Amygdala (tissue), 56 donors: ENCODE measurements at regions not wholly inside any gene's neighbourhood (a gene's known extent, or its start where the extent isn't known, plus 50 kb on each side); places are given as distances from the start of the nearest gene placed in this dataset.
A peak's percentile ranks its signal among the peaks of the same experiment; 100 is the strongest.

Source experiments
- DNase-seq, 56 donors: peaks; one replicate each; lab custom pipeline; 2025; lab: John Stamatoyannopoulos, UW

DNA sequence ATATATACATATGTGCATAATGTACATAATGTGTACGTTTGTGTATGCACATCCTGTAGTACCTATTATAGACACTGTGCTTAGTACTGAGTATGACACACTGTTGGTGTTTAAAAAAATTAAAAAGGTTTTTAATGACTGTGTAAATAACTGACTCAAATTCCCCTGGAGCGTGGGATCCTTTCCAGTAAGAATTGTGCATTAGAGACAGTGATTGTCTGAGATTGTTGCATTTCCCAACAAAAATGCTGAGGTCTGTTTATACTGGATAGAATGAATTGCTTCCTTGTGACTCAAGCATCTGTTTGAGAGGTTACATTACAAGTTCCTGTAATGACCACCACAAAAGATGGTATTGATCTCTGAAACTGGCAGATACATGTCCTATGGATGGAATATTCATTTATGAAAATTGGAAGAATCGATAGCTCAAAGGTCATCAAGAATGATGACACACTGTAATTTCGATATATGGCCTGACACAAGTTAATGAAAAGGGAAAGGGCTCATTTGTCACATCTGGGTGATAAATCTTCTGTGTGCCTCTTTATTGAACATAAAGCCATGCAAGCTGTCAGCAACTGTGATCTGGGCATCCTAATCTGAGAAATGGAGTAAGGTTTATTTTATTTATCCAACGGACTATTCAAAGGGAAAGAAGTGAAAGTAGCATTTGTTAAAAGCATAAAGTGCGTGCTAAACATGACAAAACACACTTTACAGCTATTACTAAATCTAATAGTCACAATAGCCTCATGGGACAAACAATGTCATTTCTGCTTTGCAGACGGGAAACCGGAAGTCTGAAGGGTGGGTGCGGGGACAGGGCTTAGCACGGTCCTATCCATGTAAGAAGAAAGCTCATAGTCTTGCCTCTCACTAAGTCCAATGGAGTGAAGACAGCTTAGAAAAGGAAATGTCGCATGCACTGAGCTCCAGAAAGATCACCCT lies 228.8 kb downstream of the CDH11 start:
- DNase-seq, result peak in 1 of 56 donors; percentile 4

DNA sequence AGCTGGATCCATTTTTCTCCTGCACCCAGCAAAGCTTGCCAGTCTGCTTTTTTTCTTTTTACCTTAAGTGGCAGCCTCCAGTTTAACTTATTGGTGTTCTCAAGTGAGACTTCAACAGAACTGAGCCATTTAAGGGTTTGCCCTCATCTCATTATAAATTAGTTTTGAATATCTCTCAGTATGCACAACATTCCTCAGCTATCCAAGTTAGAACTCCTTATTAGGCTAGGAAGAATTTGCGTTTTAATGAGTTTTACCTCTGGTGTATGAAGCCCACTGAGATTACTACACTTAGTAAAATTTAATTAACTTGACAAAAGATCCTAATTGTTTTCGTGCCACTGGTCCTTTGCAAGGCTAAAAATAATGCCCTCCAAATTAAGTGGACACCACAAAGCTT lies 232.4 kb downstream of the CDH11 start:
- no peak for DNase-seq

DNA sequence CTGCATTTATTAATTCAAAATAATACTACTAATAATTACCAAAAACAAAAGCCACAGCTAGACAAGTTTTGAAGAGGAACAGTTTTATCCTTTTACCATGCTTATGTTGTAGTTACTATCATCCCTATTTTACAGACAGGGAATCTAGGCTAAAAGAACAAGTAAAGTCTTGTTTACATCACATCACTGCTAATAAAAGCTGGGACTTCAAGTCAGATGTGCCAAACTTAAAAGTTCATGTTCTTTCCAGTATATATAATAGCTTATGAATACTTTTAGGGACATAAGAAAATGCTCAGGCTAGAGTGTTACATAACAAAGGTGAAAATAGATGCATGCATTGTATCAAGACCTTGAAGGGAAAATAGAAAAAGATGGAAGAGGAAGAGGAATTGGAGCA lies 234.2 kb downstream of the CDH11 start:
- no peak for DNase-seq

DNA sequence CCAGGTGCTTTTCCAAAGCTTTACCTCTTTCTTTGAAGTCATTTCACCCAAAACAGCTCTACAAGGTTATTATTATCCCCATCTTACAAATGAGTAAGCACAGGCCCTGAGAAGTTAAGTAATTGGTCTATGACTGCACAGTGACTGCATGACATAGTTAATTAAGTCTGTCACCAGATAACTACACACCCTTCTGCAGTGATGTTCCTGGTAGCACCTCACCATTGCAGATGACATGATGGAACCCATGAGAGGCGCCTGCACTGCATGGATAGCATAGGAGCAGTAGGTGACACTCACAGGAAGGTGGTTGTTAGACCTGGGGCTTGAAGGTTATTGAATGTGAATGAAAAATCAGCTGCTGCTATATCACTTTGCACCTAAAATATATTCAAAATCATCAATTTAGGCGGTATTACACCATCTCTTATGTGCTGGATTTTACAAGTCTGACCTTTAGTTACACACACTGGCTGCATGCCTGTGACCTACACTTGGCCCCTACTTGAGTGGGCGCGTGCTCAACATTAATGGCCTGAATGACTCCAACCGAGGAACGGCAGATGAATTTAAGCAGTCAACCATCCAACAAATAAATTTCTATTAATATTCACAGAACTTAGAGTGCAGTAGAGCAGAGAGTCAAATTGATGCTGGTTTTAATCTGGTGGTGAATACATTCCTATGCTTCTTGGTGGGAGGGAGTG lies 239.6 kb downstream of the CDH11 start:
- no peak for DNase-seq

DNA sequence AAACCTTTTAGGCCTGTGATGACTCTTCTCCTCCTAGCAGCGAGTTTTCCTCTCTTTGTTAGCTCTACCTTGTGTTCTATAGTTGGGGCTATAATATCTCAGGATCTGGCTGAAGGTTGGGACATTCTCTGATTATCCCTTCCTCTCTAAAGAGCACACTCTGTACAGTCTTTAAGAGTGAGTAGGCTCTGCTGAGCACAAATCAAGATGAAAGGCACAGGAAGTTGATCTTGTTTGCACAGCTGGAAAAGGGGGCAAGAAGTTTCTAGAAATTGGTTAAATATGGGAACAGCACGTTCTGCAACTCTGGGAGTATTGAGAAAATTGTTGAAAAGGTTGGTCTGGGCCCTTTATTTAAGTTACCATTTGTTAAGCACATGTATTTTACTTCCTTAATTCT lies 240.9 kb downstream of the CDH11 start:
- DNase-seq, result no peak

DNA sequence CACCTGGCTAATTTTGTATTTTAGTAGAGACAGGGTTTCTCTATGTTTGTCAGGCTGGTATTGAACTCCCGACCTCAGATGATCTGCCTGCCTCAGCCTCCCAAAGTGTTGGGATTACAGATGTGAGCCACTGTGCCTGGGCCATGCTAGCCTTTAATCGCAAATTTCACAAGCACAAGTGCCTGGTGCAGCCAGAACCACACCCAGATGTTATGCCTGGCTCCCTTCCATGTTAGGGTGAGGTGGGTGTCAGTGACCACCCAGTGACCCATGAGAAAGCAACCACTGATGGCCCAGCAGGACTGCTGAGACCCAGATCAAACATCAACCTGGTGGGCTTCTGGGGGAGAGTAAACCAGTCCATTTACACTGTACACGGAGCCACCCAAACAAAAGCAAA lies 241.9 kb downstream of the CDH11 start:
- DNase-seq, result no peak

DNA sequence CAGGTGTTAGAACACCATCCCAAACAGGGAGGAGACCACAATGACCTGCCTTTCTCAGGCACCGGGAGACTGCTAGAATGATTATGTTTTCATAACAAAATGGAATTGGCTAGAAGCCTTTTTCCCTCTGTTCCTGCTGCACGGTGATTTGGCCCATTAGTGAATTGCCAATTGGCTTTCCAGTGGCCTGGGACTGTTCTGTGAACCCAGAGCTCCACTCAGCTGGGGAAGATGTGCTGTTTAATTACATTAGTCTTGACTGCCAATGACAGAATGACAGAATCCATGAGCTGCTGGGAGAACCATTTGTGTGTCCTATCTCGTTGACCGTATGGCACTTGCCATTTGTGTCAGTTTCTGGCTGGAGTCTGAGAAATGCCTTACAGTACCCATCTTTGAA lies 242.9 kb downstream of the CDH11 start:
- no peak for DNase-seq

DNA sequence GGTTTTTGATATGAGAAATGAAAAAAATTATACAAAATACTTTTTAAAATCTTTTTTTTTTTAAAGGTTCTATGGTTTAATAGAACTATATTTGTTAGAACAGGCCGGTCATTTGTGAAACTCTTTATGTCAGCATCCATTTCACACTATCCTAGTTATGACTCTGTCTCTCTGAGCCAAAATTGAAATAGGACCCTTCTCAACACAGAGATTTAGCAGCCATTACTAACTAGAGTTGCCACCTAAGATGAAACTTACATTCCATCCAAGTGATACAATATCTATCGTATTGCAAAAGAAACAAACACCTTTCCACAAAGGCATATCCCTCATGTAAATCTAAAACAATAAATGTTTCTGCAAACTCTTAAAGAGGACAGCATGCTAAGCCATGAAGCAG lies 249.8 kb downstream of the CDH11 start:
- DNase-seq, result no peak

DNA sequence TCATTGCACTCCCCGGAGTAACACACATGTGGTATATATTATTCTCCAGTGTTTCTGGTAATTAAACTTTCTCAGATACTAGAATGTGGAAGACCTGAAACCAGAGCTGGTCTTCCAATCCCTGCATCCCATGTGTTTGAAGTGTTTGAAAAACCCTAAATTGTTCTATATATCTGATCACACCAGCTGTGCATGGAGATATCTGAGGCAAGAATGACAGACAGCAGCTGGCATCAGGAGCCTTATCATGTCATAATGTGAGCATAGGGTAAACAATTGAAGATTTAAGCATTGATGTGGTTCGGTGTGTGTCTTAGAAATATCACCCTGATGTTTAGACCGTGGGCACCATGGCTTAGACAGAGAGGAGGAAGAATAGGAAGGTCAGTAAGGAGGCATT lies 251.0 kb downstream of the CDH11 start:
- no peak for DNase-seq

DNA sequence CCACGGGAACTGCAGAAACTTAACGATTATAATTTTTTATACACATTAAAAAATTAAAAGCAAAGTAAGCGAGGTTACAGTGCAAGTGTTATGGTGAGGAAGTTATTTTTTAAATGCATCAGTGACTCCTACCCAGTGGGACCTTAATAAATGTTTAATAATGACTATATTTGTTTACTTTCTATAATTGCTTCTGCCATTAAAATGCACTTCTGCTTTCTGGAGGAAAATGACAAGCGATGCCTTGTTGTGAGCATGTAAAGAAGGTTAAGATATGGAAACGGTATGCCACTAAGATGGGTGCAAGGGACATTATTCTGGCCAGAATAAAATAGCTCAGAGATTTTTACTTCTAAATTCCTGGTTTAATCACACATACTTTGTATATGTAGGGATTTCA lies 252.1 kb downstream of the CDH11 start:
- no peak for DNase-seq

DNA sequence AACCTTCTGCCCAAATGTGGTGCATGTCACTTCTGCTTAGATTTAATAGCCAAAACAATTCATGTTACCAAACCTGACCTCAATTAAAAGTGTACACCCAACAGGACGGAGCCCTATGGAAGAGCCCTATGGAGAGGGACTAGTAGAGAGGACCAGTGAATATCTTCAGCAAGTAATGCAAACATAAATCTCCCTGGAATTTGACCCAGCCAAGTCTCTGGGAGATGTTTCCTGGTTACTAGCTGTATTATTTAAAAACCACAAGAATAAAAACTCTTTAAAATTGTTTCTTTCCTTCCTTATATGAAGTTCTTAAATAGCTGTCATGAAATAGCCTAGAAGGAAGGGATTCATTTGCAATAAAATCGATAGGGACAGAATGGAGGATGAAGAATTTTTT lies 255.8 kb downstream of the CDH11 start:
- no peak for DNase-seq

DNA sequence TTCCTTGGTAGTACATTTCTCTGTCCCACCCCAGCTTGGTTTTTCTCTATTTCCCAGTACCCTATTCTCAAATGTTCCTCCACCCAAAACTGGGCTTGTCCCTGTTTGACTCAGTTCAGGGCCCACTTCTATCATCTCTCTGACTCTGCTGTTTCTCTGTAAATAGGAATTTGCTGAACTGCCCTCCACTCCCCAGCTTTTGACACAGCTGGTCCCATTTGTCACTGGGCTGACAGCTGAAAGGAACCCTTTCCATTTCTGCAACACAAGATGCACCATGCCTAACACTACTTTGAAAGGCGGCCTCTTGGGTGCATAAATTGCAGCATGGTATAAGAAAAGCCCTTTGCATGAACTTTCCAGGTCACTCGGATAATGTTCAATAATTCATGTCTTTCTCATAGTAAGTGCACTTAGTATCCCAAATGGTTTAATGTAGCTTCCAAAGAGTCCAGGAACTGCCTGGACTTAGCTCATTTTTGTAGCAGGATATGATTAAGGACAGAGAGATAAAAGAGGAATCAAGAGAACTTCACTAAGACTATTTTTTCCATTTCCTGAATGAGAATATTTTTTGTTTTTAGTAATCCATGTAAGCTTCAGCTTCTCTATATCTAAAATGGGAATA lies 256.7 kb downstream of the CDH11 start:
- DNase-seq, result no peak

DNA sequence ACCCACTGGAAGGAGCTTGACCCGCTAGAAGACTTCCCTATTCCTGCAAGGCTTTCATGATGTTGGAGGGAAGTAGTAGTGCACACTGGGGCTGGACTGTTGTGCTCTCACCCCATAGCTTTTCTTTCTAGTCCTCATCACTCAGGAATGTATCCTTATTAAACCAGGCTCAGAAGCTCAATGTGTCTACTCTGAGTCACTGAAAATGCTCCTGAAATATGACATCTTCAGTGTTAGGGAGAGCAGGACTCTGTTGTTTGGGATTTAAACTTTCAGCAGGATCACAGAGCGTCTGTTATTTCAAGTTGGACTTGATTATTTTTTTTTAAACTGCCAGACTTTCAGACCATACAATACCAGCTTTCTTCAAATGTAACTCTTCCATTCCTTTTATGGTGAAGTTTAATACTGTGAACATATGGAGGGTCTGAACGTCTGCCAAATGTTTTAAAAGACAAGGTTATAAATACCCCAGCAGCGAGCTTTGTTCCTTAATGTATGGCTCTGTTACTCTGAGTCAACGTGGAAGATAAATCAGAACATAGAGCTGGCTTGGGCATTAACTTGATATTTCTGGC lies 257.5 kb downstream of the CDH11 start:
- no peak for DNase-seq

DNA sequence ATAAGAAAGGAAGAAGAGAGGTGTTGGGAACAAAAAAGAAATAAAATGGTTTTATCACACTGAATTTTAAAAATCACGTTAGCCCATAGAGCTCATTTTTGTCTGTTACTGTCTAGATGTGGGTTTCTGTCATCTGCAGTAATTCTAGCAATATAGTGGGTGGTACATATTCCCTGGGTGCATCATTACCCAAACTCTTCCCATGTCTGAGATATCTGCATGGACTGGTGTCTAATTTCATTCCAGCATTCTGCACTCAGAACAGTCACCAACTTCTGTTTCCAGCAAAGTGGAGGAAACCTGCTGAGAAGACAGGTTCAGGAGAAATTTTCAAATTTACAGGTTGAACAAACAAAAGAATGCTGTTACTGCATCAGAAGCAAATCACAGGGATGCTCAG lies 263.8 kb downstream of the CDH11 start:
- no peak for DNase-seq

DNA sequence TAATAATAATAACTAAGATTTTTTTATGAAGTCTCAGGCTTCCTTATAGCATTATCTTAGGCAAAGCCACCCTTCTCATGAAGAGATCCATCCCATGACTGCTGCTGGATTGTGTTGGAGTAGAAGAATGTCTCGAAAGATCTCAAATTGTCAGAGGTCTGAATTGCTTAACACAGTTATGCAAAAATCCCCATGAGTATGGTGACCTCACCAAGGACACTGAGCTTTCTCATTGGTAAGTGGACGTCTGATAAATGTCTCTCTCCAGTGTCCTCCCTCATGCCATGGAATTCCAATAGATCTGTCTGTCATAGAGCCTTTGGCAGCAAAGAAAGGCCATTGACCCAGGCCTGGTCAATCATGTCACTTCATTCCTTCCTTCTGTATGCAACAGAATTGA lies 264.5 kb downstream of the CDH11 start:
- no peak for DNase-seq

DNA sequence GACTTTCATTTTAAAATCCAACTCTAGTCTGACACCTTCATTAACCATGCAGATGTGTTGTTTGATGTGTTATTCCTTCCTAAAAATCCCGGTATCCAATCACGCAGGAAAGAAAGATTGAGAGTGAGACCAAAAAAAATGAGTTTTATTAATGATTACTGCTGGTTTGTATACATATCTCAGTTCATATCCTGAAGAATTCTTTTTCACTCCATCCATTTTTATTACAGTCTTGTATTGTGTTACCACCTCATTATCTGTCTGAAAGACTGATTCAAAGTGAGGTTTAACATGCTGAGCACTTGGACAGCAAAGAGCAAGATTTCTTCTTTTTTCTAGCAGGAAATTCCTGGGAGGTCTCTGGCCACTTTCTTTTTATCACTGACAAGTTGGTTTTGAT lies 268.3 kb downstream of the CDH11 start:
- DNase-seq, result no peak

DNA sequence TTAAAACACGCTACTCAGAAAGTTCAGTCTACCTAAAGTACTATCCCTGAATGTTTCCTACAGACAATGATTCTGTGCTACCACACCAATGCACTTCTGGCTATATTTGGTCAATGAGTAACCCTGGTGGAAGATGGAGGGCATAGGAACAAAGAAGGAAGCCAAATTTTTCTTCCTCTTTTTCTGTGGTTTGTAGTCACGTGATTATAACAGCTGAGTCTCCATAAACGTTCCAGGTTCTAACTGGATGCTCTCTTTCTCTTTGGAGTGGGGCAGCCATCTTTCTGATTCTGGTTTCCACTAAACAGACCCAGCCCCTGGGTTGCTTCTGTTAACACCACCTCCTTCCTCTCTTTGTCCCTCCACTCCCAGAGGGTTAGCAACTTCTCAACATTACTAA lies 274.9 kb downstream of the CDH11 start:
- DNase-seq, result no peak

DNA sequence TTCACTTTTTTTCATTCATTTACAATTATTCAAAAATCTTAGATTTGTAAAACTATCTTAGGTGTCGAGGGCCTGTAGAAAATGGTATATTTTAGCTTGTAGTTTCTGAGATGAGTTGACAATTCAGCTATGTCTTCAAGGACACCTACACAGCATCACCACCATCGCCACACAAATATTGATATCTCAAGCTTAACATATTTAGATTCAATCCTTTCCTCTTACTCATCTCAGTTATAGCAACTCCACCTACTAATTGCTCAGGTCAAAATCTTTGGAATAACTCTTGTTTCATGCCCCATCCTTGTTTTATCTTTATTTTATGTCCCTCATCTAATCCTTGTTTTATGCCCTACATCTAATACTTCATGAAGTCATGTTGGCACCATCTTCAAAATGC lies 276.8 kb downstream of the CDH11 start:
- no peak for DNase-seq

DNA sequence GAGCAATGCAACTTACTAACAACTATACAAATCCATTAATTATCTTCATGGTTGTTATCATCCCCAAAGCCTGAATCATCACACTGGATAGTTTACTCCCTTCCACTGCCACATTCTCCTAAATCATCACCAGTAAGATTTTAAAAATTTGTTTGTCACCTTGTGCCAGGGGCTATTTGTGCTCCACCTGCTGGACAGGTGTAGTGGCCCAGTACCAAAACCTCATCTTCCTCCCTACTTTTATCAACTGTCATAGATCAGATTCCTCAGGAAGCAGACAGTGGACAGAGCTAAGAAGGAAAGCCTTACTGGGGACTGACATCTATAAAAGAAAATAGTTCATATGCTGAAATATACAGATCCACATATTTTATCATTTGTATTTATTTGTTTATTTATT lies 280.4 kb downstream of the CDH11 start:
- DNase-seq, result no peak

DNA sequence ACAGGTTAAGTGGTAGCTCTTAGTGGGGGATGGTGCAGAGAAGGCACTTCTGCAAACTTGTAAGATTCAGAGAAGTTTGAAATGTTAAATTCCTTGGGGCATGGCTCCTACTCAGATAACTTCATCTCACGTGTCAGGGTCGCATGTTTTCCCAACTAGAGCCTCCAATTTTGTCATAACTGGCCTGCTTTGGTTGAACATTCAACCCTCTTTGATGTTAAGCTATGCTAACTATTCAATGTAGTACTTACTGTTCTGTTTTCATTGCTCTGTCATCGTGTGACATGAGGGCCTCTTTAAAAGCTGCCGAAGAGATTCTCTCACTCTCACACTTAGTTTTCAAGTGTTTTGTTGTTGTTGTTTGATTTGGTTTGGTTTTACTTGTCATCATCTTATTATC lies 280.8 kb downstream of the CDH11 start:
- DNase-seq, result no peak

DNA sequence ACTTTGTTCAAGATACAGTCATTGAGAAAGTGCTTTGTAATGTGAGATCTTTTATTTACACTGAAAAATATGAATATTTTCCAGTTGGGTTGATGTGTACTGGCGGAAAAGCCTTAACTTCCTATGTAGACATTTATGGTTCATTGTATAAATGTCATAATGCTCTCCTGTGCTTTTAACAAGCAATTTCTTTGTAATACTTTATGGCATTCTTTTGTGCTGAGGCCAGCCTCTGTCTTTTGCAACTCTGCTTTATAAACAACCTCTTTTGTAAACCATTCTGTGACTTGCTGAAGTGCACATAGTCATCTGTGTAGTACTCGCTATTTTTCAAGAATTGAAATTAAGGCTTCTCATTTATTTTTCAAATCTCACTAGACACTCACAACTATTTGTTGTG lies 291.2 kb downstream of the CDH11 start:
- no peak for DNase-seq
